Sigmoid colon (tissue), 6 donors: ENCODE measurements at regions not wholly inside any gene's neighbourhood (a gene's known extent, or its start where the extent isn't known, plus 50 kb on each side); places are given as distances from the start of the nearest gene placed in this dataset.

ENCODE experiments used
- DNase-seq: peaks from one replicate; pipeline ENCODE4 v3.0.0-alpha.2; 2019
- H3K27ac ChIP-seq, 4 donors: fragments of 200-600 bp; sonication (generic); one replicate each; pipeline ENCODE4 v1.5.1; 2016 to 2019; ENCODE audit warnings: mild to moderate bottlenecking in 1 of 4
- H3K27me3 ChIP-seq, 3 donors: fragments of 200-600 bp; sonication (generic); one replicate each; pipeline ENCODE4 v1.5.1; 2019; ENCODE audit warnings: mild to moderate bottlenecking in 1 of 3
- H3K36me3 ChIP-seq, 4 donors: fragments of 200-600 bp; sonication (generic); one replicate each; pipeline ENCODE4 v1.5.1; 2016 to 2019
- H3K4me1 ChIP-seq, 4 donors: fragments of 200-600 bp; sonication (generic); one replicate each; pipeline ENCODE4 v1.5.1; 2017 to 2019
- H3K4me3 ChIP-seq, 4 donors: fragments of 200-600 bp; sonication (generic); one replicate each; pipeline ENCODE4 v1.5.1; 2017 to 2019; ENCODE audit warnings: mild to moderate bottlenecking in 2 of 4, moderate library complexity in 1 of 4
- H3K9me3 ChIP-seq, 4 donors: fragments of 200-600 bp in 3 of 4; sonication (generic) in 3 of 4; one replicate each; pipeline versions ENCODE4 v1.5.1 to v1.6.1; 2013 to 2019
- CTCF ChIP-seq, 4 experiments: fragments of 450-650 bp in 3 of 4; fragments of 200-600 bp in 1 of 4; IDR thresholded peaks; one replicate each; pipeline ENCODE4 v1.5.1; 2016 to 2019; ENCODE audit warnings: antibody characterized with exemption in 4 of 4, mild to moderate bottlenecking in 3 of 4, moderate library complexity in 2 of 4
- EP300 ChIP-seq, 4 donors: sonication (generic); formaldehyde crosslinking; IDR thresholded peaks; one replicate each; pipeline ENCODE4 v1.6.1; 2017; ENCODE audit warnings: antibody characterized with exemption in 4 of 4
- POLR2A ChIP-seq, 2 donors: fragments of 450-650 bp; IDR thresholded peaks; one replicate each; pipeline ENCODE4 v1.6.1; 2016; ENCODE audit warnings: antibody characterized with exemption in 2 of 2, mild to moderate bottlenecking in 2 of 2, moderate library complexity in 2 of 2
- POLR2AphosphoS5 ChIP-seq, 4 donors: sonication (generic); formaldehyde crosslinking; IDR thresholded peaks; one replicate each; pipeline ENCODE4 v1.6.1; 2017; ENCODE audit warnings: antibody characterized with exemption in 4 of 4
- WGBS, 2 donors: extraction: QIAGEN DNeasy Blood & Tissue Kit; methylation state at CpG; one replicate each; pipeline ENCODE4 v1.1.7; 2013; 5-methylcytosine and 5-hydroxymethylcytosine counted together
- intact Hi-C: fragments of 100-400 bp; cut with DNase I; formaldehyde crosslinking; loops from one replicate; pipeline ENCODE4 v1.15.1; 2023
- donor health status: healthy with polysubstance abuse.
- donor health status: healthy.

GRCh38 chr5:2550509-2550908 is 201.0 kb downstream of the IRX2 start:
- Histone ChIP-seq H3K4me3 (no peak overlapping the region), H3K4me1 (no peaks in the 10 kb centered on the region), H3K36me3 (no peaks in the 10 kb centered on the region), H3K9me3 (peaks cover 0 to 13% (median 4%) of the 10 kb centered on the region in 4 donors), H3K27ac (no peak overlapping the region), H3K27me3 (no peaks in the 10 kb centered on the region)
- WGBS, 2 donors = 65% methylated on average over 5 of the region's 5 CpGs
- intact Hi-C loops = no loop called here
- no peak for TF ChIP-seq POLR2A (IDR thresholded peaks at IDR 0.05)
- no peak for TF ChIP-seq CTCF (IDR thresholded peaks at IDR 0.05)
- TF ChIP-seq POLR2AphosphoS5 (IDR thresholded peaks at IDR 0.05) = no peak
- TF ChIP-seq EP300 (IDR thresholded peaks at IDR 0.05) = no peak
- DNase-seq = no peak

- H3K9me3 ChIP-seq = peaks cover 0 to 13% (median 2%) of the 10 kb centered on the region in 4 donors
- intact Hi-C loops = no loop called here
- TF ChIP-seq POLR2A (IDR thresholded peaks at IDR 0.05) = no peak
- TF ChIP-seq EP300 (IDR thresholded peaks at IDR 0.05) = no peak
- TF ChIP-seq CTCF (IDR thresholded peaks at IDR 0.05) = no peak
- TF ChIP-seq POLR2AphosphoS5 (IDR thresholded peaks at IDR 0.05) = no peak
- no peak overlapping the region for H3K27ac ChIP-seq
- no peaks in the 10 kb centered on the region for H3K36me3 ChIP-seq
- H3K4me3 ChIP-seq = no peak overlapping the region
- WGBS, 2 donors = 82 to 87% methylated on average over 7 of the region's 7 CpGs
- no peak for DNase-seq
- H3K4me1 ChIP-seq = no peaks in the 10 kb centered on the region
- no peaks in the 10 kb centered on the region for H3K27me3 ChIP-seq
Measured at GRCh38 chr5:2549900-2550299, 201.6 kb downstream of the IRX2 start.

- no peak for DNase-seq
- Histone ChIP-seq H3K27ac (no peak overlapping the region), H3K9me3 (peaks cover 0 to 13% (median 0%) of the 10 kb centered on the region in 4 donors), H3K27me3 (no peaks in the 10 kb centered on the region), H3K36me3 (no peaks in the 10 kb centered on the region), H3K4me3 (no peak overlapping the region), H3K4me1 (no peaks in the 10 kb centered on the region)
- 93 to 95% methylated on average over 10 of the region's 10 CpGs for WGBS, 2 donors
- intact Hi-C loops = no loop called here
- TF ChIP-seq POLR2AphosphoS5 (IDR thresholded peaks at IDR 0.05) (no peak), EP300 (IDR thresholded peaks at IDR 0.05) (no peak), POLR2A (IDR thresholded peaks at IDR 0.05) (no peak), CTCF (IDR thresholded peaks at IDR 0.05) (no peak)
Measured at GRCh38 chr5:2549354-2549753, 202.1 kb downstream of the IRX2 start.

GRCh38 chr5:2546938-2547337 is 204.5 kb downstream of the IRX2 start:
- Histone ChIP-seq H3K4me3 (no peak overlapping the region), H3K27ac (no peak overlapping the region), H3K9me3 (no peaks in the 10 kb centered on the region), H3K4me1 (no peaks in the 10 kb centered on the region), H3K36me3 (no peaks in the 10 kb centered on the region), H3K27me3 (no peaks in the 10 kb centered on the region)
- 91 to 92% methylated on average over 14 of the region's 14 CpGs for WGBS, 2 donors
- TF ChIP-seq CTCF (IDR thresholded peaks at IDR 0.05) (no peak), POLR2A (IDR thresholded peaks at IDR 0.05) (no peak), EP300 (IDR thresholded peaks at IDR 0.05) (no peak), POLR2AphosphoS5 (IDR thresholded peaks at IDR 0.05) (no peak)
- intact Hi-C loops = no loop called here
- no peak for DNase-seq

- no peak overlapping the region for H3K27ac ChIP-seq
- 87 to 89% methylated on average over 5 of the region's 5 CpGs for WGBS, 2 donors
- H3K36me3 ChIP-seq = no peaks in the 10 kb centered on the region
- H3K4me3 ChIP-seq = no peak overlapping the region
- no peaks in the 10 kb centered on the region for H3K9me3 ChIP-seq
- no peaks in the 10 kb centered on the region for H3K27me3 ChIP-seq
- intact Hi-C loops = no loop called here
- DNase-seq = no peak
- H3K4me1 ChIP-seq = no peaks in the 10 kb centered on the region
- TF ChIP-seq POLR2A (IDR thresholded peaks at IDR 0.05) (no peak), POLR2AphosphoS5 (IDR thresholded peaks at IDR 0.05) (no peak), CTCF (IDR thresholded peaks at IDR 0.05) (no peak), EP300 (IDR thresholded peaks at IDR 0.05) (no peak)
Measured at GRCh38 chr5:2544003-2544402, 207.5 kb downstream of the IRX2 start.
